ENCODE measurements at regions not wholly inside any gene's neighbourhood (a gene's known extent, or its start where the extent isn't known, plus 50 kb on each side); places are given as distances from the start of the nearest gene placed in this dataset.
"Not testable (repeated sequence)": the region's sequence is repeated elsewhere in the genome, so short reads cannot be mapped to it uniquely, and the experiment has no call there.

- DNase-seq (ENCODE audit: low read depth, low spot score): no peak
- H3K4me3 ChIP-seq (ENCODE audit: low read length): no peak overlapping the region
Measured at GRCh38 chr12:83769151-83769550, 1082.4 kb downstream of the TMTC2 start.

- H3K4me3 ChIP-seq (ENCODE audit: low read length): no peak overlapping the region
- DNase-seq (ENCODE audit: low read depth, low spot score): no peak
Measured at GRCh38 chr12:83767723-83768122, 1081.0 kb downstream of the TMTC2 start.

GRCh38 chr12:83763425-83763824 is 1076.7 kb downstream of the TMTC2 start:
- no peak overlapping the region for H3K4me3 ChIP-seq (ENCODE audit: low read length)
- no peak for DNase-seq (ENCODE audit: low read depth, low spot score)

GRCh38 chr12:83759906-83760305 is 1073.2 kb downstream of the TMTC2 start:
- H3K4me3 ChIP-seq (ENCODE audit: low read length): no peak overlapping the region
- DNase-seq (ENCODE audit: low read depth, low spot score): no peak

GRCh38 chr12:83758888-83759631 is 1072.4 kb downstream of the TMTC2 start:
- DNase-seq (ENCODE audit: low read depth, low spot score): no peak
- H3K4me3 ChIP-seq (ENCODE audit: low read length): no peak overlapping the region

DNA sequence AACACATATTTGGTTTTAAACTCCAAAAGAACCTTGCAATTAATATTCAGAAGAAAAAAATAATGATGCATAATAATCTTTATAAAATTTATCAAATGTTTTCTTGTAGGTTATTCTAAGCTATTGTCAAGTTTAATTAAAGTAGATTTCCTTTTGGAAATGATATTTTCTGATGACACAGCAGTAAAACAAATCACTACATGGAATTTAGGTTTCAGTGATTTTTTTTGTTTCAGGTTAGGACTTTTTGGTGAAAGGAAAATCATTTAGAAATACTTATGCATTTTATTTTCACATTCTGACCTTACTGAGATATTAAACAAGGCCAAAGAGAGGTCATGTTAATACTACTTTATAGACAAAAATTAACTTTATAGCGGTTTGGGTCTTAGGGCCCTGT is 1067.2 kb downstream of the TMTC2 start:
- no peak overlapping the region for H3K4me3 ChIP-seq (ENCODE audit: low read length)
- no peak for DNase-seq (ENCODE audit: low read depth, low spot score)

DNA sequence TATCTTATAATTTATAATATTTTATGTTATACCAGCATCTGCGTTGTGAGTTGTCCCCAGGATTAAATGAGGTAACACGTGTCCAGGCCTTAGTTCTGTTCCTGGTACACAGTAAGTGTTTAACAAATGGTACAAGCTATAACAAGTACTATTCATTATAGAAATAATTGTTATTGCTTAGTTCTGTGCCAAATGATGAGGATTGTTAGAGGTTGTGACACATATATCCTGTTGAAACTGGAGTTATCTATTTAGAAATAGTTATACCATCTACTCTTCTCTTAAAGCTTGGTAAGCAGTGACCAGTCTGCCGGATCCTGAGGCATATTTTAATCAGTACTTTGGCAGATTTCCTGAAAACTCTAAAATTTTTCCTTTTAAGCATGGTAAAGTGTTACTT is 1066.5 kb downstream of the TMTC2 start:
- no peak for DNase-seq (ENCODE audit: low read depth, low spot score)
- no peak overlapping the region for H3K4me3 ChIP-seq (ENCODE audit: low read length)

- no peak overlapping the region for H3K4me3 ChIP-seq (ENCODE audit: low read length)
- DNase-seq (ENCODE audit: low read depth, low spot score): no peak
Measured at GRCh38 chr12:83739607-83740006, 1052.9 kb downstream of the TMTC2 start.

DNA sequence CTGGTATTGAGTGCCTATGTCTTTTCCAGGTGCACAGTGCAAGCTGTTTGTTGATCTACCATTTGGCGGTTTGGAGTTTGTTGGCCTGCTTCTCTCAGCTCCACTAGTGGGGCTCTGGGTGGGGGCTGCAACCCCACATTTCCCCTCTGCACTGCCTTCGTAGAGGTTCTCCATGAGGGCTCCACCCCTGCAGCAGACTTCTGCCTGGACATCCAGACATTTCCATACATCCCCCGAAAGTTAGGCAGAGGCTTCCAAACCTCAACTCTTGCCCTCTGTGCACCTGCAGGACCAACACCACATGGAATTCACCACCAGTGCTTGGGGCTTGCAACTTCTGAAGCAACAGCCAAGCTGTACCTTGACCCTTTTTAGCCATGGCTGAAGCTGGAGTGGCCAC is 1024.1 kb downstream of the TMTC2 start:
- H3K4me3 ChIP-seq (ENCODE audit: low read length): no peak overlapping the region
- DNase-seq (ENCODE audit: low read depth, low spot score): no peak

GRCh38 chr12:83709899-83710298 is 1023.2 kb downstream of the TMTC2 start:
- DNase-seq (ENCODE audit: low read depth, low spot score): no peak
- no peak overlapping the region for H3K4me3 ChIP-seq (ENCODE audit: low read length)

GRCh38 chr12:83700838-83701237 is 1014.1 kb downstream of the TMTC2 start:
- DNase-seq (ENCODE audit: low read depth, low spot score): no peak
- no peak overlapping the region for H3K4me3 ChIP-seq (ENCODE audit: low read length)

DNA sequence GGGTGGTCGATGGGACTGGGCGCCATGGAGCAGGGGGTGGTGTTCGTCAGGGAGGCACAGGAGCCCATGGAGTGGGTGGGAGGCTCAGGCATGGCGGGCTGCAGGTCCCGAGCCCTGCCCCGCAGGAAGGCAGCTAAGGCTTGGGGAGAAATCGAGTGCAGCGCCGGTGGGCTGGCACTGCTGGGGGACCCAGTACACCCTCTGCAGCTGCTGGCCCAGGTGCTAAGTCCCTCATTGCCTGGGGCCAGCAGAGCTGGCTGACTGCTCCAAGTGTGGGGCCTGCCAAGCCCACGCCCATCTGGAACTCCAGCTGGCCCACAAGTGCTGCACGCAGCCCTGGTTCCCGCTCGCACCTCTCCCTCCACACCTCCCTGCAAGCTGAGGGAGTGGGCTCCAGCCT is 1009.6 kb downstream of the TMTC2 start:
- not testable (repeated sequence) for DNase-seq (ENCODE audit: low read depth, low spot score); H3K4me3 ChIP-seq (ENCODE audit: low read length)

GRCh38 chr12:83691730-83692129 is 1005.0 kb downstream of the TMTC2 start:
- H3K4me3 ChIP-seq (ENCODE audit: low read length): no peak overlapping the region
- no peak for DNase-seq (ENCODE audit: low read depth, low spot score)

- no peak overlapping the region for H3K4me3 ChIP-seq (ENCODE audit: low read length)
- DNase-seq (ENCODE audit: low read depth, low spot score): no peak
Measured at GRCh38 chr12:83690465-83690864, 1003.8 kb downstream of the TMTC2 start.

GRCh38 chr12:83689333-83689732 is 1002.6 kb downstream of the TMTC2 start:
- no peak for DNase-seq (ENCODE audit: low read depth, low spot score)
- H3K4me3 ChIP-seq (ENCODE audit: low read length): no peak overlapping the region

DNA sequence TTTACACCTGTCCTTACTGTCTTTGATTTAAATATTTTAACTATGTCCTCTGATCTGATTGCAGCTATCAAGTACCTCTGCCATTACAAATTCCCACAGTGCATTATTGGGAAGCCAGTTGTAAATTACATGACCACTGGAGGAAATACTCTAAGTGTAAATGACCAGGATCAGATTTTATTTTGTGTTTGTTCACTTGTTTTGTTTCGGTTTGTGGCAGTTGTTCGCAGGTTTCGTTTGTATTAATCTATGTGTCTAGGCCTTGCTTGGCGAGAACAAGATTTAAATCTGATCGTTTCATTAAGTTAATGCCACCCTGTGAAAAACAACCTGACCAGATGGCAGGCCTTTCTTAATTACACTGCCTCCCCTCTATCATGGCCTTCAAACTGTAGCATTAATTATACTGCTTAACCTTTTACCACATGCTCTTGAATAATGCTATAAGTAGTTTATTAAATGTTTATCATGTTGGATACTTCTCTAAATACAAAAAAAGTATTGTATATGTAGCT is 990.1 kb downstream of the TMTC2 start:
- no peak for DNase-seq (ENCODE audit: low read depth, low spot score)

DNA sequence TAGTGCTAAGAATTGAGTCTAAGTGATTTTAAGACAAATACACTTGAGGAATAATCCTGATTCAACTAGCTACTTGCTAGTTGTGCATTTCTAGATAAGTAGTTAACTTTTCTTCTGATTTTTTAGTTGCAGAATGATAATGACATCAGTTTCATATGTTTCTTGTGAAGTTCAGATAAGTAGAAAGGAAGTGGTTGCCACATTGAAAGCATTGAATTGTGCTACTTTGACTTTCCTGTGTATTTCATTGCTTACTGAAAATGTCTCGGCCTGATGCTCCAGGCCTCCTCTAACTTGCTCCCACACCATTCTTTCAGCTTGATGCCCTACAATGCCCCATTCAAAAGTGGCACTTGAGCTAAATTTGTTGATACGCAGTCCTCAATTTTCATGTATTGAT is 980.0 kb downstream of the TMTC2 start:
- peak; percentile 11 for DNase-seq (ENCODE audit: low read depth, low spot score)
- H3K4me3 ChIP-seq (ENCODE audit: low read length): no peak overlapping the region

More for the DNA sequence above, 990.1 kb downstream of the TMTC2 start:
- H3K4me3 ChIP-seq (ENCODE audit: low read length): no peak overlapping the region

GRCh38 chr12:83665634-83666218 is 979.0 kb downstream of the TMTC2 start:
- no peak overlapping the region for H3K4me3 ChIP-seq (ENCODE audit: low read length)
- no peak for DNase-seq (ENCODE audit: low read depth, low spot score)

DNA sequence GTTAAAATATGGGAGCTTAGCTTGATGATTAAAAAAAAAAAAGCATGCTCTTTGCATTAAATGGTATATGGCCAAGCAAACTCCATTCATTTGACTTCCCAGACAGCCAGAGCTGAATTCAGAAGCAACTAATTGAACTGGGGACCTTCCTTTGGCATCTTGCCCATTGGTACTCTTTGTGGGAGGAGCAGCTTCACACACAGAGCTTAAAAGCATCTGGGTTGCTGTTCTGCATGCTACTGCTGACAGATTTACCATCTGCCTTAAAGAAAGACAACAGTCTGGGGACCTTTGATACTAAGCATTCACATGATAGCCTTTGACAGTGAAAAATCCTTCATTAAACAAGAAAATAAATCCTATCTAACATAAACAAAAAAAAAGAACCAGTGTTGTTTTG is 977.9 kb downstream of the TMTC2 start:
- no peak overlapping the region for H3K4me3 ChIP-seq (ENCODE audit: low read length)
- DNase-seq (ENCODE audit: low read depth, low spot score): no peak

GRCh38 chr12:83660727-83661358 is 974.1 kb downstream of the TMTC2 start:
- no peak for DNase-seq (ENCODE audit: low read depth, low spot score)
- no peak overlapping the region for H3K4me3 ChIP-seq (ENCODE audit: low read length)
